ENCODE measurements at regions not wholly inside any gene's neighbourhood (a gene's known extent, or its start where the extent isn't known, plus 50 kb on each side); places are given as distances from the start of the nearest gene placed in this dataset.

GRCh38 chr21:16842696-16843035, 670.2 kb upstream of the CXADR start:
- Histone ChIP-seq H3K27me3 (replicated peaks; ENCODE audit: control insufficient read depth, insufficient read depth, low read length) (no peaks in the 10 kb centered on the region), H3K4me3 (ENCODE audit: low read length) (no peak overlapping the region), H3K9me3 (ENCODE audit: control insufficient read depth, low read length) (no peaks in the 10 kb centered on the region), H3K4me1 (ENCODE audit: control insufficient read depth, insufficient read depth, low read length) (peaks cover 21% of the 10 kb centered on the region), H3K36me3 (ENCODE audit: control insufficient read depth, insufficient read depth, low read length, severe bottlenecking) (no peaks in the 10 kb centered on the region), H3K9ac (ENCODE audit: low read length) (no peak overlapping the region)
- DNase-seq (ENCODE audit: low read depth) = no peak

DNA sequence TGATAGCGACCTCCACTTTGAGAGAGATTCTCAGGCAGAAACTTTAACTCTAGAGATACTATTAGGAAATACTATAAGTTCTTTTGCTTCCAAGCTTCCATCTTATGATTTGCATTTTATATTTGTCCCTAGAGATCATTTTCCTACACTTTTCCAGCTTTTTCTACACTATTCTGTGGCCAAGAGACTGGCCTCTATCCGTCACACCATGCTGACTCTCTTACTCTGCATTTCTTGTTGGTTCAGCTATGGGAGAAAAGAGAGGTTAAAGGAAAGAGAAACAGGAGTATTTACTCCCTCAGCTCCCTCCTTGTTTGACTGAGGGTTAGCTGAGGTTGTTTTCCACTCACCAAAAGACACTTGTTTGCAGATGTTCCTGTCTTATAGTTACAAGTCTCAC, 665.6 kb upstream of the CXADR start:
- no peak overlapping the region for H3K9ac ChIP-seq (ENCODE audit: low read length)
- H3K27me3 ChIP-seq (replicated peaks; ENCODE audit: control insufficient read depth, insufficient read depth, low read length) = no peaks in the 10 kb centered on the region
- H3K9me3 ChIP-seq (ENCODE audit: control insufficient read depth, low read length) = no peaks in the 10 kb centered on the region
- H3K4me3 ChIP-seq (ENCODE audit: low read length) = no peak overlapping the region
- no peaks in the 10 kb centered on the region for H3K36me3 ChIP-seq (ENCODE audit: control insufficient read depth, insufficient read depth, low read length, severe bottlenecking)
- no peak for DNase-seq (ENCODE audit: low read depth)
- H3K4me1 ChIP-seq (ENCODE audit: control insufficient read depth, insufficient read depth, low read length) = no peaks in the 10 kb centered on the region

DNA sequence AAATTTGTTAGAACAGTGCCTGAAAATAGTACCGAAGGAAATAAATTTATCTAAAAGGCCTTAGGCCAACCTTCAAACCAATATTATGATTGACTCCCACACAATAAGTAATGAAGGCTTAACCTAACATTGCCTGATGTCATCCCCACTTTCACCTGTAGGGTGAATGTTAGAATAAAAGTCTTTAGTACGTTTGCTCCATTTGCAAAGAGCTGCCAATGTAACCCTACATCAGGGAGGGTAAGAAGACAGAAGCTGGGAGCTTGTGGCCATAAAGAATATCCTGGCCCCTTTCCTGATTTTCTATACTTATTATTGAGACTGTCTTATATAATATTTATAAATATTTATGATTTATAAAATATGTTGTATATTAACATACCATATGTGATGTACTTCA, 661.8 kb upstream of the CXADR start:
- H3K9me3 ChIP-seq (ENCODE audit: control insufficient read depth, low read length) = peaks cover 22% of the 10 kb centered on the region
- DNase-seq (ENCODE audit: low read depth) = no peak
- H3K4me3 ChIP-seq (ENCODE audit: low read length) = no peak overlapping the region
- H3K36me3 ChIP-seq (ENCODE audit: control insufficient read depth, insufficient read depth, low read length, severe bottlenecking) = no peaks in the 10 kb centered on the region
- H3K9ac ChIP-seq (ENCODE audit: low read length) = no peak overlapping the region
- no peaks in the 10 kb centered on the region for H3K27me3 ChIP-seq (replicated peaks; ENCODE audit: control insufficient read depth, insufficient read depth, low read length)
- H3K4me1 ChIP-seq (ENCODE audit: control insufficient read depth, insufficient read depth, low read length) = no peaks in the 10 kb centered on the region

GRCh38 chr21:16855164-16855667, 657.6 kb upstream of the CXADR start:
- Histone ChIP-seq H3K4me1 (ENCODE audit: control insufficient read depth, insufficient read depth, low read length) (no peaks in the 10 kb centered on the region), H3K4me3 (ENCODE audit: low read length) (no peak overlapping the region), H3K9ac (ENCODE audit: low read length) (no peak overlapping the region), H3K36me3 (ENCODE audit: control insufficient read depth, insufficient read depth, low read length, severe bottlenecking) (no peaks in the 10 kb centered on the region), H3K9me3 (ENCODE audit: control insufficient read depth, low read length) (peaks cover 27% of the 10 kb centered on the region), H3K27me3 (replicated peaks; ENCODE audit: control insufficient read depth, insufficient read depth, low read length) (no peaks in the 10 kb centered on the region)
- DNase-seq (ENCODE audit: low read depth) = no peak

DNA sequence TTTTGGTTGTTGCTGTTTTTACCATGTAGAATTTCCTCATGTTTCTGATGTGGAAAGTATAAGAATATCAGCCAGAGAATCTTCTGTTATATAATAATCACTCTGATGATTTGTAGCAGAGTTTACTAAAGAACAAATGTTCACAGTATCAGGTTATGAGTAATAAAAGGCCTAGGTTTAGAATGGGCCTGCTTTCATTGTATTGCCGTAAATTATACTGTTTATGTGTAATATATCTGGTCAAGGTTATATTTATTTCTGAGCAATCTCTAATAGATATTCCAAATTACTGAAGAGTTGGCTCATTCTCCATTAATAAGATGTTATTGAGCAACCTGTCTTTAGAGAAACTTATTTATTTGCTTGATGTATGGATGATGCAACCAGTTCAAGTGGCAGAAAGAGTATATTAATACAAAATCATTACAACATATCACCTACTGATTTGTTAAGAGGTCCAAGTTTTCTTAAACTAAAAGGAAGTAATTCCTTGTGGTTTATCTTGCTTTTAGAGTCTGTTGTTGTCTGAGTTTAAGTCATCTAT, 649.4 kb upstream of the CXADR start:
- peaks cover 15% of the 10 kb centered on the region for H3K4me1 ChIP-seq (ENCODE audit: control insufficient read depth, insufficient read depth, low read length)
- no peaks in the 10 kb centered on the region for H3K9me3 ChIP-seq (ENCODE audit: control insufficient read depth, low read length)
- no peak overlapping the region for H3K4me3 ChIP-seq (ENCODE audit: low read length)
- no peak overlapping the region for H3K9ac ChIP-seq (ENCODE audit: low read length)
- no peak for DNase-seq (ENCODE audit: low read depth)
- no peaks in the 10 kb centered on the region for H3K36me3 ChIP-seq (ENCODE audit: control insufficient read depth, insufficient read depth, low read length, severe bottlenecking)
- no peaks in the 10 kb centered on the region for H3K27me3 ChIP-seq (replicated peaks; ENCODE audit: control insufficient read depth, insufficient read depth, low read length)

- Histone ChIP-seq H3K36me3 (ENCODE audit: control insufficient read depth, insufficient read depth, low read length, severe bottlenecking) (no peaks in the 10 kb centered on the region), H3K27me3 (replicated peaks; ENCODE audit: control insufficient read depth, insufficient read depth, low read length) (no peaks in the 10 kb centered on the region), H3K4me3 (ENCODE audit: low read length) (no peak overlapping the region), H3K9ac (ENCODE audit: low read length) (no peak overlapping the region), H3K4me1 (ENCODE audit: control insufficient read depth, insufficient read depth, low read length) (peaks cover 15% of the 10 kb centered on the region), H3K9me3 (ENCODE audit: control insufficient read depth, low read length) (no peaks in the 10 kb centered on the region)
- no peak for DNase-seq (ENCODE audit: low read depth)
Measured at GRCh38 chr21:16863908-16864307, 648.9 kb upstream of the CXADR start.

DNA sequence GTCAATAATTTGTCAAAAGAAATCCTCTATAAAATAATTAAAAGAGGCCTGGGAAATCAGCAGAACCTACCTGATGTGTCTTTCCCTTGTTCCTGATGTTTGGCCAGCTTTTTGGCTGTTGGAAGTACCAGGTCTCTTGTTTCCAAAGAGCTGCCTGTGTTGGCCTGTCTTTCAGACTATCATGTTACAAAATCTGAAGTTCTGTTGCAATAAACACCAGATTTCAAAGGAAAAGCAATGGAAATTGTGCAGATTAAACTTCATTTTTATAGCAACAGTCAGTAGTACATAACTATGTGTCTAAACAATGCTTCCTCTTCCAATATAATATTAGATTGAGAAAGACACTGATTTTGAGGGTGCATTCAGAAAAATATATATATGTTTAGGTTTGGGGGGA, 647.2 kb upstream of the CXADR start:
- no peaks in the 10 kb centered on the region for H3K36me3 ChIP-seq (ENCODE audit: control insufficient read depth, insufficient read depth, low read length, severe bottlenecking)
- DNase-seq (ENCODE audit: low read depth) = peak; percentile 78
- no peaks in the 10 kb centered on the region for H3K27me3 ChIP-seq (replicated peaks; ENCODE audit: control insufficient read depth, insufficient read depth, low read length)
- H3K4me1 ChIP-seq (ENCODE audit: control insufficient read depth, insufficient read depth, low read length) = peaks cover 20% of the 10 kb centered on the region
- no peak overlapping the region for H3K4me3 ChIP-seq (ENCODE audit: low read length)
- no peak overlapping the region for H3K9ac ChIP-seq (ENCODE audit: low read length)
- no peaks in the 10 kb centered on the region for H3K9me3 ChIP-seq (ENCODE audit: control insufficient read depth, low read length)

DNA sequence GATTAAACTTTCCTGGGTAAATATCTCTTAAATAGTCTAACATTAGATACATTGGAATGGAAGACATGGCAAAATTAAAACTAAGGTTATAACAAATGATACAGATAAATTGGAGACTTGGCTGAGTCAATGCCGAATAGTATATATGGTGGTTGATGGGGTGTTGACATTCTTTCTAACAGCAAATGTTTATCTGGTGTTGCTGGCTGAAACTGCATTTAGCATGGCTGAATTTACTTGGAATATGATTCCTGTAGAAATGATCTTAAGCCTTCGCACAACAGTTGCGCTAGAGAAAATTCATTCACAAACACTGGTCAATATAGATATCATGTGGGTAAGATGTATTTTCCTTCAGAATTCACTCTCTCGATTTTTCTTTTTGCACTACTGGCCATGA, 646.0 kb upstream of the CXADR start:
- no peak for DNase-seq (ENCODE audit: low read depth)
- Histone ChIP-seq H3K9me3 (ENCODE audit: control insufficient read depth, low read length) (no peaks in the 10 kb centered on the region), H3K4me1 (ENCODE audit: control insufficient read depth, insufficient read depth, low read length) (peaks cover 22% of the 10 kb centered on the region), H3K4me3 (ENCODE audit: low read length) (no peak overlapping the region), H3K36me3 (ENCODE audit: control insufficient read depth, insufficient read depth, low read length, severe bottlenecking) (no peaks in the 10 kb centered on the region), H3K27me3 (replicated peaks; ENCODE audit: control insufficient read depth, insufficient read depth, low read length) (no peaks in the 10 kb centered on the region), H3K9ac (ENCODE audit: low read length) (no peak overlapping the region)

DNA sequence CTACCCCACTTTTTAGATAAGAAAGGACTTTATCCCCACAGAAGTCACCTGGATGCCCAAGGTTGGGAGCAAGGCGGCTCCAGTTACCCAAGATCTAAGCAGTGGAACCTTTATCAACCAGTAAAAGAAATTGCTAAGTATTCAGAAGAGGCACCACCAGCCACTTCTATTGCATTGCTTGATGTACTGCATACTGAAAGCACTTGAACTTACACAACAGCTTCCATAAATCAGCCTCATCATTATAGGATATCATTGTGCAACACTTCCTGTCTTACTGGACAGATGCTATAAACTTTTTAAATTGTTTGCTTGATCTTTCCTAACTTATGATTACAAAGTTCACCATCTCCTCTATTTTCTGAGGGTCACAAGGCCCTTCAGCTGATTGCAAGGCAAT, 642.7 kb upstream of the CXADR start:
- no peaks in the 10 kb centered on the region for H3K9me3 ChIP-seq (ENCODE audit: control insufficient read depth, low read length)
- H3K9ac ChIP-seq (ENCODE audit: low read length) = no peak overlapping the region
- H3K4me3 ChIP-seq (ENCODE audit: low read length) = no peak overlapping the region
- no peaks in the 10 kb centered on the region for H3K36me3 ChIP-seq (ENCODE audit: control insufficient read depth, insufficient read depth, low read length, severe bottlenecking)
- peak; percentile 70 for DNase-seq (ENCODE audit: low read depth)
- peaks cover 14% of the 10 kb centered on the region for H3K4me1 ChIP-seq (ENCODE audit: control insufficient read depth, insufficient read depth, low read length)
- no peaks in the 10 kb centered on the region for H3K27me3 ChIP-seq (replicated peaks; ENCODE audit: control insufficient read depth, insufficient read depth, low read length)

- Histone ChIP-seq H3K4me1 (ENCODE audit: control insufficient read depth, insufficient read depth, low read length) (peaks cover 7% of the 10 kb centered on the region), H3K36me3 (ENCODE audit: control insufficient read depth, insufficient read depth, low read length, severe bottlenecking) (no peaks in the 10 kb centered on the region), H3K27me3 (replicated peaks; ENCODE audit: control insufficient read depth, insufficient read depth, low read length) (no peaks in the 10 kb centered on the region), H3K4me3 (ENCODE audit: low read length) (no peak overlapping the region), H3K9ac (ENCODE audit: low read length) (no peak overlapping the region), H3K9me3 (ENCODE audit: control insufficient read depth, low read length) (no peaks in the 10 kb centered on the region)
- no peak for DNase-seq (ENCODE audit: low read depth)
Measured at GRCh38 chr21:16872616-16873015, 640.2 kb upstream of the CXADR start.

DNA sequence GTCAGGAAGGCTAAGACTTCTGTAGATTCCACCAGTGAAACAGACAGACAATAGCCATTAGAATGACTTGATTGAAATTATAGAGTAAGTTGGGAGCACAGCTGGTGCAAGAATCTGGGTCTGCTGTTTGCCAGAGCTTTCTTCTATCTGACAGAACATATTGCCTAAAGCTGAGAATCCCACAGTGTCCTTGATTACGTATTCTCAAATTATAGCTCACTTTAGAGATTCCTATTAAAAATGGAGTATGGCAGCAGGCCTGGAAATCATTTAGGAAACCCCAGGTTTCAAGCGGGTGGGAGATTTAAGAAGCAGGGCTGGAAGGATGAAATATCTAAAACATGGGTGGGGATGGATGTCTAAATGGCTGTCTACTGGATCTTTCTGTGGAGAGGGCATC, 639.7 kb upstream of the CXADR start:
- H3K36me3 ChIP-seq (ENCODE audit: control insufficient read depth, insufficient read depth, low read length, severe bottlenecking) = no peaks in the 10 kb centered on the region
- DNase-seq (ENCODE audit: low read depth) = no peak
- no peaks in the 10 kb centered on the region for H3K9me3 ChIP-seq (ENCODE audit: control insufficient read depth, low read length)
- H3K4me1 ChIP-seq (ENCODE audit: control insufficient read depth, insufficient read depth, low read length) = peaks cover 7% of the 10 kb centered on the region
- no peak overlapping the region for H3K9ac ChIP-seq (ENCODE audit: low read length)
- H3K4me3 ChIP-seq (ENCODE audit: low read length) = no peak overlapping the region
- H3K27me3 ChIP-seq (replicated peaks; ENCODE audit: control insufficient read depth, insufficient read depth, low read length) = no peaks in the 10 kb centered on the region

DNA sequence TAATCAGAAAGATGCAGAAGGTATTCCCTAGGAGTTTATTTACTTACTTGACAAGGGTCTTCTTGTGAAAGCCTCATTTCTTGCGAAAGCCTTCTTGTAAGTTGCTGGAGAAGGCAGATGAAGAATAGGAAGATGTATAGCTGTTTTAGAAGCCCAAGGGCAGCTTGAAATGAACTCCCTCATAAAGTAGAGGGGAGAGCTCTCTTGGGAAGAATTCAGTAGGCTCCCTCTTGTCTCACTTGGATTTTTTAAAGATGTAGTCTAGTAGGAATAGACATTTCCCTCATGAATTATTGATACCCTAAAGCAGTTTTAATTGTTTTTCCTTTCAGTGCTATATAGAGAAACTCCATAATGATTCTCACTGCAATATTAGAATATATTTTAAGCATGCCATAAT, 639.2 kb upstream of the CXADR start:
- H3K9ac ChIP-seq (ENCODE audit: low read length) = no peak overlapping the region
- H3K9me3 ChIP-seq (ENCODE audit: control insufficient read depth, low read length) = no peaks in the 10 kb centered on the region
- H3K4me1 ChIP-seq (ENCODE audit: control insufficient read depth, insufficient read depth, low read length) = peaks cover 7% of the 10 kb centered on the region
- H3K36me3 ChIP-seq (ENCODE audit: control insufficient read depth, insufficient read depth, low read length, severe bottlenecking) = no peaks in the 10 kb centered on the region
- no peaks in the 10 kb centered on the region for H3K27me3 ChIP-seq (replicated peaks; ENCODE audit: control insufficient read depth, insufficient read depth, low read length)
- no peak overlapping the region for H3K4me3 ChIP-seq (ENCODE audit: low read length)
- no peak for DNase-seq (ENCODE audit: low read depth)
